Heart left ventricle (tissue), 13 donors: ENCODE measurements at regions not wholly inside any gene's neighbourhood (a gene's known extent, or its start where the extent isn't known, plus 50 kb on each side); places are given as distances from the start of the nearest gene placed in this dataset.

ENCODE experiments used
- CTCF ChIP-seq, 12 donors: fragments of 200-600 bp; sonication (generic) in 4 of 12; IDR thresholded peaks; one replicate each; pipeline versions ENCODE4 v1.5.0 to v1.8.0; 2018 to 2022; ENCODE audit warnings: antibody characterized with exemption in 12 of 12, mild to moderate bottlenecking in 5 of 12
- POLR2A ChIP-seq, 2 donors: fragments of 450-650 bp; IDR thresholded peaks; one replicate each; pipeline ENCODE4 v1.6.1; 2017; ENCODE audit warnings: antibody characterized with exemption in 2 of 2, mild to moderate bottlenecking in 2 of 2, moderate library complexity in 2 of 2
- donor health status: ischemic (EF 13 %, LVEDD 7.1; RV severe dilation, severe dysfunction).
- donor health status: DM: no; HTN: yes; CAD: no.
- donor health status: DM: no; HTN: no; CAD: no.
- donor health status: ischemic (EF 25% LVEDD 6.9; RV normal size, moderate dysfunction).
- donor health status: ischemic (EF 25% LVEDD 5.7; RV mildly dilated, moderate dysfunction).
- donor health status: ischemic (EF 35%, LVEDD 5.7; RV mildly dilated, moderate dysfunction).
- donor health status: nonischemic (EF 11% LVEDD 7.7; RV severe dilation, severe dysfunction).
- donor health status: DM: yes; HTN: yes; CAD: no.
- donor health status: PGD.
- donor health status: ischemic (EF 29% LVEDD 5.4; RV normal size, mild dysfunction).
- donor health status: nonischemic (EF 23%, LVEDD 6.1; RV moderate dilation, normal function).

GRCh38 chr4:23516716-23517115, 373.1 kb downstream of the PPARGC1A start:
- no peak for TF ChIP-seq CTCF (IDR thresholded peaks at IDR 0.05)
- TF ChIP-seq POLR2A (IDR thresholded peaks at IDR 0.05) = no peak
